ENCODE measurements at regions not wholly inside any gene's neighbourhood (a gene's known extent, or its start where the extent isn't known, plus 50 kb on each side); places are given as distances from the start of the nearest gene placed in this dataset.

GRCh38 chr10:20726381-20726780 is 170.7 kb downstream of the NEBL start:
- DNase-seq = no peak

DNA sequence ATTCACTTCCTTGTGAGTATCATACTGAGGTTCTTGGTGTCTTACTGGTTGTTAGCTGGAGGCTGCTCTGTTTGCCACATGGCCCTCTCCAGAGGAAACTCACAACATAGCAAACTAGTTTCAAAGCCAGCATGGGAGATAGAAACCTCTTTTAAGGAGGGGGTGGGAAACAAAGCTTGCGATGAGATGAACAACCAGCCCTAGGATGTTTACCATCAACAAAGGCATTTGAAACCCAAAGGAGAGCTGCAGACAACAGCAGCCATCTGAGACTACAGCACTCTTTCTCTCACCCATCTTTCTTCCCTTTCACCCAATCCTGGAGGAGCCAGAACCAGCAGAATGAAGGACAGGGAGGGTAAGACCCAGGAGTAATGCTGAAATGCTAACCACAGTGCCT is 182.1 kb downstream of the NEBL start:
- DNase-seq = no peak

DNA sequence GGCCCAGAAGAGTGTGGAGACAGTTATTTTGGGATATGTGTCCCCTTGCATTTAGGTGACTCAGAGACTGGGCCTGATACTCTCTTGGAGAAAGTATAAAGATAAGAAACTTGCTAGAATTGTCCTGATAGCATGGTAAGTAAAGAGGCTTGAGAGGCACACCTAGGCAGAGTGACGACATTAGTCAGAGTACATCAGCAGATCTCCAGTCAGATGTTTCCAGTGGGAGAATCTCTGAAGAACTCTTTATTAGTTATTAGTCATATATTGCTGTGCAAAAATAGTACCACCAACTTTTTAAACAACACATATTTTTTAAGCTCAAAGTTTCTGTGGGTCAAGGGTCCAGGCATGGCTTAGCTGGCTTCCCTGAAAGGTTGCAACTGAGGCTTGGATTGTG is 182.6 kb downstream of the NEBL start:
- no peak for DNase-seq

- DNase-seq = no peak
Measured at GRCh38 chr10:20713420-20713819, 183.7 kb downstream of the NEBL start.

GRCh38 chr10:20712774-20713173 is 184.3 kb downstream of the NEBL start:
- no peak for DNase-seq

DNA sequence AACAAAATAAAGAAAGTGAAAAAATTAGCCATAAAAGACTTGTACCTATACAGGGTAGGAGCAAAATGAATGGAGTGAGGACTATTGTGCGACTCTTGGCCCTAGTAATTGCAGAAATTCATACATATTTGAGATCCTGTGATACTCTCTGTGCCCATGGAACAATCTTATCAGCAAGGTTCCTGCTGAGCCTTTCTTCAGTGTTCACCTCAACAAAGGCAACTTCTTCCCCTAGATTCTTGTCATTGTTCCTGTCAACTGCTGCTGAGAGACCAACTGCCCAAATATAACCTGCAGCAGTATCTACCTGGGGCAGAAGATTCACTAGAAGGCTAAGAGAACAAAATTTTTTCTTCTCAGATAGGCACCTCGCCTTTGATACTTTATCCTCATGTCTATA is 187.4 kb downstream of the NEBL start:
- no peak for DNase-seq

DNA sequence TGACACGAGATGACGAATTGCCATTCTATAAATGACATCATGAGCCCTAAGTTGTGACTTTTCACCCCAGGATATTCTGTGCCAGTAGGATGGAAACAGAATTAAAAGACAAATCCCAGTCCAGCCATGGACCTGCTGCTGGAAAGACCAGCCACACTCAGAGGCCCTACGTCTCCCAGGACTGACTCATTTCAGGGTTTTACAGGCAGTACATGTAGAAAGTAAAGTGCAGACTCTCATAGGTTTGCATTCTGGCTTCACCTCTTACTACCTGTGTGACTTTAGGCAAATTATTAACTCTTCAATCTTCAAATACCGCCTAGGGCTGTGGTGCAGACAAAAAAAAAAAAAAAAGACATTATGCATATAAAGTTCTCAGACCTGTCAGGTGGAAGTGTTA is 188.8 kb downstream of the NEBL start:
- DNase-seq = no peak

- DNase-seq = no peak
Measured at GRCh38 chr10:20707251-20707650, 189.9 kb downstream of the NEBL start.

DNA sequence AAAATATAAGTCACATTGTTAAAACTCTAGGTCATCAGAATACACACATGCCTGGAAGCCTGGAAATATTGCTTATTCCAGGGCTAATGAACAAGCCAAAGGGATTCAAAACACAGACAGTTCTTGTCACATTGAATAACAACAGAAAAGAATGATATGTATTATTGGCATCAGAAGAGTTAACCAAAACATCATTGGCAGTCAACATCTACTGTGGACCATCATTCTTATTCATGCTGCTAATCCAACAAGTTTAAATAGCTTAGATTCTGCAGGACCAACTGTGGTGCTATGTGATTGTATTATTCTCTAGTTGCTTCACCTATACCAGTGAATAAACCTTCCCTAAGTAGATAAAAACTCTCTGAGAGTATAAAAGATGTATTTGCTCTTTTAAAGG is 198.3 kb downstream of the NEBL start:
- no peak for DNase-seq

DNA sequence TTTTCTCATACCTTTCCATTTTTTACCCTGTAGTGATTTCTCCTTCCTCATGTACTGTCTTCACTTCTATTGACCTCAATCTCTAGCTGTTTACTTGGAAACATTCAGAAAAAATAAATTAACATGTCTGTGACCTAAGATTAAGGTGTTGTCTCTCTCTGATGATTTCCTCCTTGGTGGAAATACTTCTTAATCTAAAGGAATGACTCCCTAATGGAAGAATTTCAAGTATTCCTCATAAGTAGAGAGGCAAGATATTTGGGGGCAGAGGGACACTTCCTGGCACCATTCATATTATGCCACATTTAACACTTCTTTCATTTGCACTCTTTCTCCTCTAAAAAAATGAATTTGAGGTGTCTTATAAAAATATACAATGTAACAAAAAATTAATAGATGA is 202.8 kb downstream of the NEBL start:
- no peak for DNase-seq

- no peak for DNase-seq
Measured at GRCh38 chr10:20688797-20689544, 208.1 kb downstream of the NEBL start.

DNA sequence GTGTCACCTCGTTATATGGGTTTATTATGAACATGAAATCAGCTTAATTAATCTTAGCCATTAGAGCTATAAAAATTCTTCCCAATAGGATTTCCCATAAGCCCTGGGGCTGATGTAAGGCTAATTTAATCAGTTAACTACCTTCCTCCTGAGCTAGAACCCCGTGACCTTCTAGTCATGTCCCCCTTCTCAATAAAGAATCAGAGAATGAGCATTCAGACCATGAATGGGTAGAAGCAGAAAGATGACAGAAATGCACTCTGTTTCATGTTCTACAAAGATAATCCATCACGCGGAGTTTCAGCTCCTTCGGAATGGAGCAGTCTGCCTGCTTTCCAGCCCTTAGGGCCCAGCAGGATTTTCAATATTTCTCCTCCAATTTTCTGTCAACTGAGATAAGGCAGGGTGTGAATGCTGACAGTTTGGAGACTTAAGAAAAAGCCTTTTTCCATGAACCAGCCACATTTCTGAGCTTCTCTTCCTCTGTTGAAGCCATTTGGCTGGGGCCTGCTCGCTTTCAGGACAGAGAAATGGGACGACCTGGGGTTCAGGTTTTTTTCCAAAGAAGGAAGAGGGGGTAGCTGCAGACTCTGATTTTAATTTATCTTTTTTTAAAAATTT is 211.0 kb downstream of the NEBL start:
- no peak for DNase-seq

DNA sequence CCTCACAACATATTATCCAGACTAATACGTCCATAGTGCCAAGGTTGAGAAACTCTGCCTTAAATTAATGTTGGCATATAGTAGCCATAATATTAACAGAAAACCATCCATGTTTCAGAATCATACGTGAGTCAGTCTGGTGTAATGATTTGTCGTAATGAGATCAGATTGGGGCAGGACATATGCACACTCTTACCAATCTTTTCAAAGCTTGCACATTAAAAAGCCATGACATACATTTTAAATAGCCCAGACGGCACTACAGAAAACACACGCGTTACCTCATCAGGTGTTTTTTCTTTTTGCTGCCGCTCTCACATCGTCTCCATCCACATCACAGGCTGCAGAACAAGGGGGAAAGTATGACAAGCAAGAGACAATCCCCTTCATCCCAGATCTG is 211.6 kb downstream of the NEBL start:
- DNase-seq = no peak

DNA sequence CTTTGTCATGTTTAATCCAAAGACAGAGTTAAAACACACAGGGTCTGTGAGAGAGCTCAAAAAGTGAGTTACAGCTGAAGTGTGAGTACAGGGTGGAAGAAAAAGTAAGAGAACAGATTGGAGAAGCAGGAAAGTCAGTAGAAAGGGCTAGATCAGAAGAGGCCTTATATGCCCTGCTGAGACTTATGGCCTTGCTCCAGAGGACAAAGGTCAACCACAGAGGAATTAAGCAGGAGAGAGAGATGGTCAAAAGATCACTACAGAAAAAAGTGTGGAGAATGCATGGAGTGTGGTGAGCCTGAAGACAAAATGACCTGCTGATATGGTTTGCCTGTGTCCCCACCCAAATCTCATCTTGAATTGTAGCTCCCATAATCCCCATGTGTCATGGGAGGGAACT is 213.8 kb downstream of the NEBL start:
- DNase-seq = no peak

GRCh38 chr10:20682782-20683181 is 214.3 kb downstream of the NEBL start:
- peak; percentile 64 for DNase-seq

DNA sequence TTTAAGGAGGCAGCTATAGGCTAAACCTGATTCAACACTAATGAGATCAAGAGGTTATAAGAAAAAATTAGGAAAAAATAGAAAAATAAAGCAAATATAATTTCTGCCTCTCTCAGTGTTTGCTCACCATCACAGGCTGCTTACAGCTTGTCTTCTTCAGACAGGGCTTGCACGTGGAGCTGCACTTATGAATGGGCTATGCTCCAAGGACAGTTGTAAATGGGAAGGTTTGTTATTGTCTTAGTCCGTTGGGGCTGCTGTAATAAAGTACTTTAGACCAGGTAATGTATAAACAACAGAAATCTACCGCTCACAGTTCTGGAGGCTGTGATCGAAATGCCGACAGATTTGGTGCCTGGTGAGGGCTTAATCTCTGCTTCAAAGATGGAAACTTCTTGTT is 219.8 kb downstream of the NEBL start:
- no peak for DNase-seq

- no peak for DNase-seq
Measured at GRCh38 chr10:20674926-20675325, 222.2 kb downstream of the NEBL start.

DNA sequence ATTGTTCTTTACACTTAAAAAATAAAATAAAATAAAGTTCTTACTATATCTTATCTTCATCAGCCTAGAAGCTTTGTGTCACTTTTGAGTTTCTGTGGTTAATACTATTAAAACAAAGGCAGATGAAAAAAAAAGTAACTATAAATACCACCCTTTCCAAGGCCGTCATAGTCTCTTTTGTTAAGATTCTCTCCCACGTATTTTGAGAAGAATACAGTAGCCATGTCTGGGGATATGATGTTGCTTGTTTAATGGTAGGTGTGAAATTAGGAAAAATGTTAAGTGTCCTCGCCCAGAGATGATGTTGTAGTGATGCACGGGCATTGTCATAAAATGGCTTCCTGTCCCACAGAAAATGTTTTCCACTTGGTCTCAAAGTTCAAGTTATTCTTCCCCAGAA is 223.9 kb downstream of the NEBL start:
- no peak for DNase-seq

DNA sequence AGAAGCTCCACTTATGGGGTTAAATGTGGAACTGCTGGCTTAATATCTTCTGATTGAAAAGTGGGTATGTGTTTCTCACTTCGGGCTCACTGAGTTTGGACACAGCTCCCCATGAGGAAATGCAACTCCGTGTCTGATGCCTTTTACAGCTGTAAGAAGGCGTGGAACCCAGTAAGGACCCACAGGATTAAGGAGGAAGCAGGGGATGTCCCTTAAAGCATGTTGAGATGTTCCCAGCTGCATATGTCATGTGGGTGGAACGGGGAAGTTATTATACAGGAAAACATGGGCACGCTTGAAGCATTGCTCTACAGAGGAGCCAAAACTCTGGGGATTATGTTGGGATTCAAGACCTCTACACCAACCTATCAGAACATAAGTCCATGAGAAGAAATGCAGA is 224.4 kb downstream of the NEBL start:
- DNase-seq = no peak

DNA sequence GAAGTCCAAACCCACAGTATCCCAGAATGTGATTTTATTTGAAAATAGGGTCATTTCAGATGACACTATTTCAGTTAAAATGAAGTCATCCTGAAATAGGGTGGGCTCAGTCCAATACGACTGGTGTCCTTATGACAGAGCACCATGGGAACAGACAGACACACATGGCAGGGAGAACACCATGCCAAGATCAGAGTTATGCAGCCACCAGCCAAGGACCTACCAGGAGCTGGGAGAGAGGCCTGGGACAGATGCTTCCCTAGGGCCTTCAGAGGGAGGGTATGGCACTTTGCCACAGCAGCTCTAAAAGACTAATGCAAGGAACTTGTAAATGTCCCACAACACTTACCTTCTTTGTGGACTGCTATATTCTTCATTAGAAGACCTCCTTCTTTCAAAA is 226.5 kb downstream of the NEBL start:
- no peak for DNase-seq

GRCh38 chr10:20668985-20669384 is 228.1 kb downstream of the NEBL start:
- DNase-seq = no peak

DNA sequence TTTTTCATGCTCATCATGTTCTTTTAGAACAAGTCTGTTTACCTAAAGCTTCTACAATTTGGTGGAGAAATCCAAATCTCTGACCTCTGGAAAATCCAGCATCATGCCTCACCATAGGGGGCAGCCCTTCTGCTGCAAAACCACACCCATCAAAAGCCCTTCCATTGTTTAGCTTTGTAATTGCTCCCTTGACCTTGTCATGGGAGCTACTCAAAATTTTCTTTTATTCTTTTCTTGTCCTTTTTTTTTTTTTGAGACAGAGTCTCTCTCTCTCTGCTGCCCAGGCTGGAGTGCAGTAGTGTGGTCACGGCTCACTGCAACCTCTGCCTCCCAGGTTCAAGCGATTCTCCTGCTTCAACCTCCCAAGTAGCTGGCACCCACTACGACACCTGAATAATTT is 234.4 kb downstream of the NEBL start:
- no peak for DNase-seq

- DNase-seq = no peak
Measured at GRCh38 chr10:20659225-20659624, 237.9 kb downstream of the NEBL start.

- DNase-seq = no peak
Measured at GRCh38 chr10:20658158-20658557, 239.0 kb downstream of the NEBL start.

GRCh38 chr10:20656886-20657285 is 240.2 kb downstream of the NEBL start:
- DNase-seq = no peak

Measured in hematopoietic multipotent progenitor cell treated with erythropoietin and hydrocortisone succinate and interleukin-3 and kit ligand, for 8 days (in vitro differentiated cells).